ENCODE measurements at regions not wholly inside any gene's neighbourhood (a gene's known extent, or its start where the extent isn't known, plus 50 kb on each side); places are given as distances from the start of the nearest gene placed in this dataset.

GRCh38 chr20:40230486-40230885, 458.6 kb downstream of the MAFB start:
- no peaks in the 10 kb centered on the region for H3K36me3 ChIP-seq (ENCODE audit: insufficient read depth, low read length)
- H3K4me1 ChIP-seq (ENCODE audit: insufficient read depth, low read length) = no peaks in the 10 kb centered on the region
- H3K4me3 ChIP-seq (ENCODE audit: low read length) = no peak overlapping the region
- no peaks in the 10 kb centered on the region for H3K27me3 ChIP-seq (ENCODE audit: insufficient read depth, low read length)
- no peak overlapping the region for H3K9ac ChIP-seq (ENCODE audit: low read depth, low read length)
- H3K27ac ChIP-seq (ENCODE audit: low read depth, low read length) = no peak overlapping the region
- H3K9me3 ChIP-seq (ENCODE audit: insufficient read depth, low read depth, low read length) = no peaks in the 10 kb centered on the region

- no peaks in the 10 kb centered on the region for H3K9me3 ChIP-seq (ENCODE audit: insufficient read depth, low read depth, low read length)
- H3K4me1 ChIP-seq (ENCODE audit: insufficient read depth, low read length) = no peaks in the 10 kb centered on the region
- no peaks in the 10 kb centered on the region for H3K36me3 ChIP-seq (ENCODE audit: insufficient read depth, low read length)
- no peaks in the 10 kb centered on the region for H3K27me3 ChIP-seq (ENCODE audit: insufficient read depth, low read length)
- no peak overlapping the region for H3K27ac ChIP-seq (ENCODE audit: low read depth, low read length)
- H3K4me3 ChIP-seq (ENCODE audit: low read length) = no peak overlapping the region
- WGBS = 94% methylated on average over 2 of the region's 2 CpGs
- no peak overlapping the region for H3K9ac ChIP-seq (ENCODE audit: low read depth, low read length)
Measured at GRCh38 chr20:40225596-40225995, 463.4 kb downstream of the MAFB start.

GRCh38 chr20:40223810-40224209, 465.2 kb downstream of the MAFB start:
- 81% methylated on average over 3 of the region's 3 CpGs for WGBS
- Histone ChIP-seq H3K9ac (ENCODE audit: low read depth, low read length) (no peak overlapping the region), H3K27me3 (ENCODE audit: insufficient read depth, low read length) (no peaks in the 10 kb centered on the region), H3K9me3 (ENCODE audit: insufficient read depth, low read depth, low read length) (no peaks in the 10 kb centered on the region), H3K4me3 (ENCODE audit: low read length) (no peak overlapping the region), H3K27ac (ENCODE audit: low read depth, low read length) (no peak overlapping the region), H3K4me1 (ENCODE audit: insufficient read depth, low read length) (no peaks in the 10 kb centered on the region), H3K36me3 (ENCODE audit: insufficient read depth, low read length) (no peaks in the 10 kb centered on the region)

- H3K4me1 ChIP-seq (ENCODE audit: insufficient read depth, low read length) = no peaks in the 10 kb centered on the region
Measured at GRCh38 chr20:40218971-40219370, 470.1 kb downstream of the MAFB start.

GRCh38 chr20:40218316-40218969, 470.6 kb downstream of the MAFB start:
- Histone ChIP-seq H3K9me3 (ENCODE audit: insufficient read depth, low read depth, low read length) (no peaks in the 10 kb centered on the region), H3K4me3 (ENCODE audit: low read length) (no peak overlapping the region), H3K4me1 (ENCODE audit: insufficient read depth, low read length) (no peaks in the 10 kb centered on the region), H3K27ac (ENCODE audit: low read depth, low read length) (no peak overlapping the region), H3K27me3 (ENCODE audit: insufficient read depth, low read length) (no peaks in the 10 kb centered on the region), H3K9ac (ENCODE audit: low read depth, low read length) (no peak overlapping the region), H3K36me3 (ENCODE audit: insufficient read depth, low read length) (no peaks in the 10 kb centered on the region)
- WGBS = 87% methylated on average over 7 of the region's 7 CpGs

More at GRCh38 chr20:40218971-40219370, 470.1 kb downstream of the MAFB start:
- no peaks in the 10 kb centered on the region for H3K9me3 ChIP-seq (ENCODE audit: insufficient read depth, low read depth, low read length)
- no peaks in the 10 kb centered on the region for H3K36me3 ChIP-seq (ENCODE audit: insufficient read depth, low read length)
- no peak overlapping the region for H3K4me3 ChIP-seq (ENCODE audit: low read length)
- H3K27me3 ChIP-seq (ENCODE audit: insufficient read depth, low read length) = no peaks in the 10 kb centered on the region
- no peak overlapping the region for H3K27ac ChIP-seq (ENCODE audit: low read depth, low read length)
- 97% methylated on average over 2 of the region's 2 CpGs for WGBS
- H3K9ac ChIP-seq (ENCODE audit: low read depth, low read length) = no peak overlapping the region

GRCh38 chr20:40207655-40208054, 481.4 kb downstream of the MAFB start:
- no peak overlapping the region for H3K4me3 ChIP-seq (ENCODE audit: low read length)
- no peaks in the 10 kb centered on the region for H3K27me3 ChIP-seq (ENCODE audit: insufficient read depth, low read length)
- no peak overlapping the region for H3K27ac ChIP-seq (ENCODE audit: low read depth, low read length)
- WGBS = 95% methylated on average over 1 of the region's 1 CpG
- no peaks in the 10 kb centered on the region for H3K36me3 ChIP-seq (ENCODE audit: insufficient read depth, low read length)
- 0 out of 2 replicates have a peak, but pooled peaks cover 5% of the 10 kb centered on the region for H3K9me3 ChIP-seq (ENCODE audit: insufficient read depth, low read depth, low read length)
- H3K9ac ChIP-seq (ENCODE audit: low read depth, low read length) = no peak overlapping the region
- H3K4me1 ChIP-seq (ENCODE audit: insufficient read depth, low read length) = no peaks in the 10 kb centered on the region

GRCh38 chr20:40205971-40206370, 483.1 kb downstream of the MAFB start:
- WGBS = 100% methylated on average over 1 of the region's 2 CpGs
- Histone ChIP-seq H3K9me3 (ENCODE audit: insufficient read depth, low read depth, low read length) (0 out of 2 replicates have a peak, but pooled peaks cover 5% of the 10 kb centered on the region), H3K4me3 (ENCODE audit: low read length) (no peak overlapping the region), H3K36me3 (ENCODE audit: insufficient read depth, low read length) (no peaks in the 10 kb centered on the region), H3K4me1 (ENCODE audit: insufficient read depth, low read length) (no peaks in the 10 kb centered on the region), H3K27ac (ENCODE audit: low read depth, low read length) (no peak overlapping the region), H3K27me3 (ENCODE audit: insufficient read depth, low read length) (no peaks in the 10 kb centered on the region), H3K9ac (ENCODE audit: low read depth, low read length) (no peak overlapping the region)

GRCh38 chr20:40203032-40203431, 486.0 kb downstream of the MAFB start:
- Histone ChIP-seq H3K27me3 (ENCODE audit: insufficient read depth, low read length) (no peaks in the 10 kb centered on the region), H3K9me3 (ENCODE audit: insufficient read depth, low read depth, low read length) (no peaks in the 10 kb centered on the region), H3K4me3 (ENCODE audit: low read length) (no peak overlapping the region), H3K27ac (ENCODE audit: low read depth, low read length) (no peak overlapping the region), H3K36me3 (ENCODE audit: insufficient read depth, low read length) (no peaks in the 10 kb centered on the region), H3K9ac (ENCODE audit: low read depth, low read length) (no peak overlapping the region), H3K4me1 (ENCODE audit: insufficient read depth, low read length) (no peaks in the 10 kb centered on the region)
- 91% methylated on average over 1 of the region's 1 CpG for WGBS

GRCh38 chr20:40197691-40198090, 491.3 kb downstream of the MAFB start:
- no peaks in the 10 kb centered on the region for H3K9me3 ChIP-seq (ENCODE audit: insufficient read depth, low read depth, low read length)
- H3K36me3 ChIP-seq (ENCODE audit: insufficient read depth, low read length) = no peaks in the 10 kb centered on the region
- H3K4me1 ChIP-seq (ENCODE audit: insufficient read depth, low read length) = no peaks in the 10 kb centered on the region
- no peak overlapping the region for H3K4me3 ChIP-seq (ENCODE audit: low read length)
- 85% methylated on average over 4 of the region's 4 CpGs for WGBS
- no peak overlapping the region for H3K27ac ChIP-seq (ENCODE audit: low read depth, low read length)
- H3K9ac ChIP-seq (ENCODE audit: low read depth, low read length) = no peak overlapping the region
- H3K27me3 ChIP-seq (ENCODE audit: insufficient read depth, low read length) = no peaks in the 10 kb centered on the region

- no peak overlapping the region for H3K9ac ChIP-seq (ENCODE audit: low read depth, low read length)
- no peak overlapping the region for H3K4me3 ChIP-seq (ENCODE audit: low read length)
- WGBS = 86% methylated on average over 1 of the region's 2 CpGs
- H3K4me1 ChIP-seq (ENCODE audit: insufficient read depth, low read length) = no peaks in the 10 kb centered on the region
- H3K27me3 ChIP-seq (ENCODE audit: insufficient read depth, low read length) = no peaks in the 10 kb centered on the region
- no peaks in the 10 kb centered on the region for H3K9me3 ChIP-seq (ENCODE audit: insufficient read depth, low read depth, low read length)
- no peaks in the 10 kb centered on the region for H3K36me3 ChIP-seq (ENCODE audit: insufficient read depth, low read length)
- H3K27ac ChIP-seq (ENCODE audit: low read depth, low read length) = no peak overlapping the region
Measured at GRCh38 chr20:40196846-40197436, 492.1 kb downstream of the MAFB start.

GRCh38 chr20:40195742-40196141, 493.3 kb downstream of the MAFB start:
- Histone ChIP-seq H3K36me3 (ENCODE audit: insufficient read depth, low read length) (no peaks in the 10 kb centered on the region), H3K27ac (ENCODE audit: low read depth, low read length) (no peak overlapping the region), H3K9me3 (ENCODE audit: insufficient read depth, low read depth, low read length) (no peaks in the 10 kb centered on the region), H3K4me3 (ENCODE audit: low read length) (no peak overlapping the region), H3K27me3 (ENCODE audit: insufficient read depth, low read length) (no peaks in the 10 kb centered on the region), H3K4me1 (ENCODE audit: insufficient read depth, low read length) (no peaks in the 10 kb centered on the region), H3K9ac (ENCODE audit: low read depth, low read length) (no peak overlapping the region)
- 94% methylated on average over 6 of the region's 6 CpGs for whole genome bisulfite sequencing

GRCh38 chr20:40192529-40192928, 496.5 kb downstream of the MAFB start:
- H3K9me3 ChIP-seq (ENCODE audit: insufficient read depth, low read depth, low read length) = no peaks in the 10 kb centered on the region
- H3K36me3 ChIP-seq (ENCODE audit: insufficient read depth, low read length) = no peaks in the 10 kb centered on the region
- no peaks in the 10 kb centered on the region for H3K27me3 ChIP-seq (ENCODE audit: insufficient read depth, low read length)
- no peak overlapping the region for H3K27ac ChIP-seq (ENCODE audit: low read depth, low read length)
- no peaks in the 10 kb centered on the region for H3K4me1 ChIP-seq (ENCODE audit: insufficient read depth, low read length)
- no peak overlapping the region for H3K4me3 ChIP-seq (ENCODE audit: low read length)
- no peak overlapping the region for H3K9ac ChIP-seq (ENCODE audit: low read depth, low read length)
